K562 (cell line): ENCODE measurements at regions not wholly inside any gene's neighbourhood (a gene's known extent, or its start where the extent isn't known, plus 50 kb on each side); places are given as distances from the start of the nearest gene placed in this dataset.
A peak's percentile ranks its signal among the peaks of the same experiment; 100 is the strongest.

Source experiments
- ATAC-seq: fragments of 200-7000 bp; cut with Tn5 transposase; 3 replicates; pipeline ENCODE4 v1.9.1; 2020; ENCODE audit warnings: moderate library complexity
- BruUV-seq: library from RNA; stranded (reverse); fragments of 400-500 nt; replicated peaks from 2 replicates; lab custom pipeline; 2021; lab: Mats Ljungman, UMichigan
- CTCF ChIA-PET: fragments of 300-600 bp; formaldehyde crosslinking; extraction: SDS; loops from one replicate; lab custom pipeline; 2021; ENCODE audit warnings: low intra/inter-chr PET ratio; lab: Yijun Ruan, JAX
- POLR2A ChIA-PET: fragments of 300-600, 350-650 bp; sonication (Branson Sonifier 250); formaldehyde crosslinking; extraction: SDS; loops from one replicate; lab custom pipeline; 2021; ENCODE audit warnings: antibody characterized with exemption, inconsistent platforms; lab: Yijun Ruan, JAX
- DNase-seq, 4 experiments: peaks; one replicate each; pipeline versions ENCODE4 v3.0.0 to v3.0.0-alpha.2; 2011 to 2018; ENCODE audit warnings: low spot score in 3 of 4, mixed read lengths in 3 of 4; ENCODE audit errors: extremely low read depth in 1 of 4
- FAIRE-seq: peaks from 2 replicates; lab custom pipeline; 2011; peaks lifted over from hg19 to GRCh38; lab: Jason Lieb, UNC
- H2AFZ ChIP-seq: 2 replicates; pipeline ENCODE4 v1.6.0; 2011; ENCODE audit warnings: low read depth, low read length, control low read depth, inconsistent platforms
- H3K27ac ChIP-seq: fragments of 200-600 bp; 3 replicates; pipeline ENCODE4 v1.8.0; 2011; ENCODE audit warnings: low read depth, mild to moderate bottlenecking, control low read depth, inconsistent platforms, low read length, moderate library complexity, mixed read lengths; ENCODE audit errors: extremely low read depth
- H3K27me3 ChIP-seq, 2 experiments: fragments of 300-600 bp in 1 of 2; 2 replicates in 1 of 2; 3 replicates in 1 of 2; pipeline versions ENCODE4 v1.6.0 to v1.8.0; 2011; ENCODE audit warnings: inconsistent platforms in 2 of 2, low read length in 2 of 2, mild to moderate bottlenecking in 1 of 2, mixed read lengths in 1 of 2, moderate library complexity in 1 of 2; ENCODE audit not compliant: control insufficient read depth in 2 of 2, insufficient read depth in 2 of 2
- H3K36me3 ChIP-seq: fragments of 300-600 bp; 3 replicates; pipeline ENCODE4 v1.8.0; 2011; ENCODE audit warnings: mild to moderate bottlenecking, low read length, inconsistent platforms; ENCODE audit not compliant: control insufficient read depth, insufficient read depth
- H3K4me1 ChIP-seq, 2 experiments: fragments of 200-600 bp in 1 of 2; replicated peaks in 1 of 2; 2 replicates in 1 of 2; 3 replicates in 1 of 2; pipeline versions ENCODE4 v1.5.1 to v1.8.0; 2011; ENCODE audit warnings: inconsistent platforms in 2 of 2, low read length in 2 of 2, mild to moderate bottlenecking in 1 of 2, mixed read lengths in 1 of 2, moderate library complexity in 1 of 2; ENCODE audit not compliant: control insufficient read depth in 2 of 2, insufficient read depth in 2 of 2
- H3K4me2 ChIP-seq: 2 replicates; pipeline ENCODE4 v1.6.1; 2011; ENCODE audit warnings: low read length, control low read depth, inconsistent platforms, mixed read lengths; ENCODE audit not compliant: insufficient read depth
- H3K4me3 ChIP-seq: fragments of 200-600 bp; sonication (generic), shearing (Covaris generic); 2 replicates; pipeline ENCODE4 v1.5.1; 2016; ENCODE audit warnings: control low read depth, inconsistent platforms
- H3K79me2 ChIP-seq: fragments of 200-600 bp; 3 replicates; pipeline ENCODE4 v1.8.0; 2011; ENCODE audit warnings: low read length, inconsistent platforms; ENCODE audit not compliant: control insufficient read depth, insufficient read depth
- H3K9ac ChIP-seq, 2 experiments: 2 replicates each; pipeline versions ENCODE4 v1.6.0 to v1.6.1; 2011; ENCODE audit warnings: low read depth in 2 of 2, low read length in 2 of 2, control low read depth in 1 of 2, inconsistent platforms in 1 of 2, mild to moderate bottlenecking in 1 of 2, mixed read lengths in 1 of 2; ENCODE audit not compliant: insufficient read depth in 1 of 2
- H3K9me1 ChIP-seq: one replicate; pipeline ENCODE4 v1.6.0; 2011; ENCODE audit warnings: inconsistent platforms, mild to moderate bottlenecking, low read length, moderate library complexity; ENCODE audit not compliant: control insufficient read depth, insufficient read depth
- H3K9me3 ChIP-seq: replicated peaks from 2 replicates; pipeline ENCODE4 v1.5.1; 2011; ENCODE audit warnings: low read depth, low read length, inconsistent platforms; ENCODE audit not compliant: control insufficient read depth, insufficient read depth
- H4K20me1 ChIP-seq: replicated peaks from 2 replicates; pipeline ENCODE4 v1.6.1; 2011; ENCODE audit warnings: low read length, inconsistent platforms, mixed read lengths; ENCODE audit not compliant: control insufficient read depth, insufficient read depth
- CEBPB ChIP-seq: fragments of 450-650 bp; IDR thresholded peaks from 2 replicates; pipeline ENCODE4 v1.6.1; 2016; ENCODE audit warnings: missing genetic modification characterization, missing compliant biosample characterization
- POLR2AphosphoS5 ChIP-seq: IDR thresholded peaks from 2 replicates; pipeline ENCODE4 v1.6.1; 2011; ENCODE audit warnings: mild to moderate bottlenecking, low read depth, low read length, moderate library complexity; ENCODE audit not compliant: control insufficient read depth, insufficient read depth
- PRMT5 ChIP-seq: sonication (generic); formaldehyde crosslinking; IDR thresholded peaks from 2 replicates; pipeline ENCODE4 v1.5.0; 2020; ENCODE audit warnings: missing genetic modification reagents
- ZKSCAN1 ChIP-seq: fragments of 150-350 bp; IDR thresholded peaks from 2 replicates; pipeline ENCODE4 v1.6.1; 2016; ENCODE audit warnings: low read depth, low read length
- ZNF143 ChIP-seq: sonication (generic); formaldehyde crosslinking; IDR thresholded peaks from 2 replicates; pipeline ENCODE4 v1.9.0; 2022; ENCODE audit warnings: mild to moderate bottlenecking, missing genetic modification reagents
- ZNF184 ChIP-seq: sonication (generic); formaldehyde crosslinking; IDR thresholded peaks from 2 replicates; pipeline ENCODE4 v1.5.0; 2020; ENCODE audit warnings: missing genetic modification reagents
- ZNF445 ChIP-seq: fragments of 250-450 bp; sonication (Bioruptor Pico); IDR thresholded peaks from 2 replicates; pipeline ENCODE4 v1.4.0; 2020; ENCODE audit warnings: low read depth, mild to moderate bottlenecking, moderate library complexity
- WGBS: fragments of 100-300 bp; shearing (Covaris generic); methylation state at CpG from one replicate; pipeline ENCODE4 v1.1.6; 2016; ENCODE audit warnings: low coverage, mixed read lengths; ENCODE audit not compliant: insufficient coverage; ENCODE audit errors: missing lambda C conversion rate; 5-methylcytosine and 5-hydroxymethylcytosine counted together
- in situ Hi-C: fragments of 300-500 bp; cut with MboI; formaldehyde crosslinking; loops from 4 replicates; pipeline ENCODE4 v1.15.0; 2018; ENCODE audit warnings: inconsistent platforms, mixed read lengths
- intact Hi-C: fragments of 100-400 bp; cut with micrococcal nuclease; formaldehyde crosslinking; loops from 2 replicates; pipeline ENCODE4 v1.14.2; 2022
- TF ChIP-seq, protein P1 (sequence below): sonication (generic); formaldehyde crosslinking; IDR thresholded peaks from 2 replicates; pipeline ENCODE4 v1.8.0; 2023; ENCODE audit warnings: mild to moderate bottlenecking, missing genetic modification reagents
- TF ChIP-seq, protein P2 (sequence below): fragments of 450-650 bp; IDR thresholded peaks from 2 replicates; pipeline ENCODE4 v1.6.1; 2018; ENCODE audit not compliant: partially characterized antibody
- TF ChIP-seq, protein P3 (sequence below): fragments of 450-650 bp; IDR thresholded peaks from 2 replicates; pipeline ENCODE4 v1.6.1; 2017; ENCODE audit warnings: antibody characterized with exemption, mild to moderate bottlenecking
- TF ChIP-seq, protein P4 (sequence below), 3 experiments: IDR thresholded peaks in 2 of 3; conservative IDR thresholded peaks in 1 of 3; 2 replicates each; pipeline ENCODE4 v1.5.1; 2011 to 2012; ENCODE audit warnings: low read length in 3 of 3, mild to moderate bottlenecking in 3 of 3, control low read depth in 2 of 3, improper control_type of control experiment in 1 of 3, inconsistent platforms in 1 of 3, low read depth in 1 of 3, mixed read lengths in 1 of 3, moderate library complexity in 1 of 3; ENCODE audit not compliant: insufficient read depth in 2 of 3

DNA sequence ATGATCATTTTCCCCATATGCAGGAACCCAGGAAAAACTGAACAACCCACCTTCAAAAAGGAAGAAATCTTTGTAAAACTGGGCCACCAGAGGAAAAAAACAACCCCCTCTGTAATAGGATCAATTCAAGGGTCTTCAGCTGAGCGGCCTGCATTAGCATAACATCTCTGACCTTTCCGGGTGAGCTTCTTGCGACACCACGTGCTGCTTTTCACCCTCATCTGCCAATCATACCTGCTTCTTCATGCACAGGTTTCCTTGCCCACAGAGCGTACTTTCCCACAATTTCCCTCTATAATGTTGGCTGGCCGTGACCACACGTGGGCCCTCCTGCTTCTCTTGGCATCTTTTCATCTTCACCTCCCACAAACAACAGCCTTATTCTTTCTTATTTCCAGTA is 284.3 kb upstream of the NEBL start:
- Histone ChIP-seq H3K36me3 (no peaks in the 10 kb centered on the region), H2AFZ (peak overlapping the region; percentile 57), H3K27me3 (no peaks in the 10 kb centered on the region), H3K4me3 (no peak overlapping the region), H3K4me1 (peaks cover 6 to 44% of the 10 kb centered on the region in 2 experiments), H3K79me2 (no peaks in the 10 kb centered on the region), H3K9me1 (no peaks in the 10 kb centered on the region), H4K20me1 (no peaks in the 10 kb centered on the region), H3K9ac (no peak overlapping the region), H3K9me3 (peaks cover 12% of the 10 kb centered on the region), H3K27ac (no peak overlapping the region), H3K4me2 (no peak overlapping the region)
- WGBS, result 67% methylated on average over 7 of the region's 7 CpGs
- CTCF ChIA-PET, result no interaction called here
- in situ Hi-C loops, result no loop called here
- FAIRE-seq (no peak), ATAC-seq (no peak), DNase-seq (no peak)
- BruUV-seq, result no TSS peak
- intact Hi-C loops, result no loop called here
- POLR2A ChIA-PET, result interaction anchor here (1.3 to 1.4 kb wide), 2 partner anchors 9 to 13 kb away, joined by 3 to 5 read pairs; no protein-coding TSS in a partner anchor
- TF ChIP-seq, protein P1, sequence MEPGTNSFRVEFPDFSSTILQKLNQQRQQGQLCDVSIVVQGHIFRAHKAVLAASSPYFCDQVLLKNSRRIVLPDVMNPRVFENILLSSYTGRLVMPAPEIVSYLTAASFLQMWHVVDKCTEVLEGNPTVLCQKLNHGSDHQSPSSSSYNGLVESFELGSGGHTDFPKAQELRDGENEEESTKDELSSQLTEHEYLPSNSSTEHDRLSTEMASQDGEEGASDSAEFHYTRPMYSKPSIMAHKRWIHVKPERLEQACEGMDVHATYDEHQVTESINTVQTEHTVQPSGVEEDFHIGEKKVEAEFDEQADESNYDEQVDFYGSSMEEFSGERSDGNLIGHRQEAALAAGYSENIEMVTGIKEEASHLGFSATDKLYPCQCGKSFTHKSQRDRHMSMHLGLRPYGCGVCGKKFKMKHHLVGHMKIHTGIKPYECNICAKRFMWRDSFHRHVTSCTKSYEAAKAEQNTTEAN (CRISPR knock-in tag), result no peak
- TF ChIP-seq PRMT5 (CRISPR knock-in tag), result no peak
- no peak for TF ChIP-seq ZNF143 (CRISPR knock-in tag)
- no peak for TF ChIP-seq ZNF184 (CRISPR knock-in tag)
- no peak for TF ChIP-seq POLR2AphosphoS5
- TF ChIP-seq, protein P2, sequence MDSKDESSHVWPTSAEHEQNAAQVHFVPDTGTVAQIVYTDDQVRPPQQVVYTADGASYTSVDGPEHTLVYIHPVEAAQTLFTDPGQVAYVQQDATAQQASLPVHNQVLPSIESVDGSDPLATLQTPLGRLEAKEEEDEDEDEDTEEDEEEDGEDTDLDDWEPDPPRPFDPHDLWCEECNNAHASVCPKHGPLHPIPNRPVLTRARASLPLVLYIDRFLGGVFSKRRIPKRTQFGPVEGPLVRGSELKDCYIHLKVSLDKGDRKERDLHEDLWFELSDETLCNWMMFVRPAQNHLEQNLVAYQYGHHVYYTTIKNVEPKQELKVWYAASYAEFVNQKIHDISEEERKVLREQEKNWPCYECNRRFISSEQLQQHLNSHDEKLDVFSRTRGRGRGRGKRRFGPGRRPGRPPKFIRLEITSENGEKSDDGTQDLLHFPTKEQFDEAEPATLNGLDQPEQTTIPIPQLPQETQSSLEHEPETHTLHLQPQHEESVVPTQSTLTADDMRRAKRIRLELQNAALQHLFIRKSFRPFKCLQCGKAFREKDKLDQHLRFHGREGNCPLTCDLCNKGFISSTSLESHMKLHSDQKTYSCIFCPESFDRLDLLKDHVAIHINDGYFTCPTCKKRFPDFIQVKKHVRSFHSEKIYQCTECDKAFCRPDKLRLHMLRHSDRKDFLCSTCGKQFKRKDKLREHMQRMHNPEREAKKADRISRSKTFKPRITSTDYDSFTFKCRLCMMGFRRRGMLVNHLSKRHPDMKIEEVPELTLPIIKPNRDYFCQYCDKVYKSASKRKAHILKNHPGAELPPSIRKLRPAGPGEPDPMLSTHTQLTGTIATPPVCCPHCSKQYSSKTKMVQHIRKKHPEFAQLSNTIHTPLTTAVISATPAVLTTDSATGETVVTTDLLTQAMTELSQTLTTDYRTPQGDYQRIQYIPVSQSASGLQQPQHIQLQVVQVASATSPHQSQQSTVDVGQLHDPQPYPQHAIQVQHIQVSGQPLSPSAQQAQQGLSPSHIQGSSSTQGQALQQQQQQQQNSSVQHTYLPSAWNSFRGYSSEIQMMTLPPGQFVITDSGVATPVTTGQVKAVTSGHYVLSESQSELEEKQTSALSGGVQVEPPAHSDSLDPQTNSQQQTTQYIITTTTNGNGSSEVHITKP, result no peak
- TF ChIP-seq, protein P3, sequence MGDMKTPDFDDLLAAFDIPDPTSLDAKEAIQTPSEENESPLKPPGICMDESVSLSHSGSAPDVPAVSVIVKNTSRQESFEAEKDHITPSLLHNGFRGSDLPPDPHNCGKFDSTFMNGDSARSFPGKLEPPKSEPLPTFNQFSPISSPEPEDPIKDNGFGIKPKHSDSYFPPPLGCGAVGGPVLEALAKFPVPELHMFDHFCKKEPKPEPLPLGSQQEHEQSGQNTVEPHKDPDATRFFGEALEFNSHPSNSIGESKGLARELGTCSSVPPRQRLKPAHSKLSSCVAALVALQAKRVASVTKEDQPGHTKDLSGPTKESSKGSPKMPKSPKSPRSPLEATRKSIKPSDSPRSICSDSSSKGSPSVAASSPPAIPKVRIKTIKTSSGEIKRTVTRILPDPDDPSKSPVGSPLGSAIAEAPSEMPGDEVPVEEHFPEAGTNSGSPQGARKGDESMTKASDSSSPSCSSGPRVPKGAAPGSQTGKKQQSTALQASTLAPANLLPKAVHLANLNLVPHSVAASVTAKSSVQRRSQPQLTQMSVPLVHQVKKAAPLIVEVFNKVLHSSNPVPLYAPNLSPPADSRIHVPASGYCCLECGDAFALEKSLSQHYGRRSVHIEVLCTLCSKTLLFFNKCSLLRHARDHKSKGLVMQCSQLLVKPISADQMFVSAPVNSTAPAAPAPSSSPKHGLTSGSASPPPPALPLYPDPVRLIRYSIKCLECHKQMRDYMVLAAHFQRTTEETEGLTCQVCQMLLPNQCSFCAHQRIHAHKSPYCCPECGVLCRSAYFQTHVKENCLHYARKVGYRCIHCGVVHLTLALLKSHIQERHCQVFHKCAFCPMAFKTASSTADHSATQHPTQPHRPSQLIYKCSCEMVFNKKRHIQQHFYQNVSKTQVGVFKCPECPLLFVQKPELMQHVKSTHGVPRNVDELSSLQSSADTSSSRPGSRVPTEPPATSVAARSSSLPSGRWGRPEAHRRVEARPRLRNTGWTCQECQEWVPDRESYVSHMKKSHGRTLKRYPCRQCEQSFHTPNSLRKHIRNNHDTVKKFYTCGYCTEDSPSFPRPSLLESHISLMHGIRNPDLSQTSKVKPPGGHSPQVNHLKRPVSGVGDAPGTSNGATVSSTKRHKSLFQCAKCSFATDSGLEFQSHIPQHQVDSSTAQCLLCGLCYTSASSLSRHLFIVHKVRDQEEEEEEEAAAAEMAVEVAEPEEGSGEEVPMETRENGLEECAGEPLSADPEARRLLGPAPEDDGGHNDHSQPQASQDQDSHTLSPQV, result no peak
- TF ChIP-seq ZKSCAN1, result no peak
- TF ChIP-seq, protein P4, sequence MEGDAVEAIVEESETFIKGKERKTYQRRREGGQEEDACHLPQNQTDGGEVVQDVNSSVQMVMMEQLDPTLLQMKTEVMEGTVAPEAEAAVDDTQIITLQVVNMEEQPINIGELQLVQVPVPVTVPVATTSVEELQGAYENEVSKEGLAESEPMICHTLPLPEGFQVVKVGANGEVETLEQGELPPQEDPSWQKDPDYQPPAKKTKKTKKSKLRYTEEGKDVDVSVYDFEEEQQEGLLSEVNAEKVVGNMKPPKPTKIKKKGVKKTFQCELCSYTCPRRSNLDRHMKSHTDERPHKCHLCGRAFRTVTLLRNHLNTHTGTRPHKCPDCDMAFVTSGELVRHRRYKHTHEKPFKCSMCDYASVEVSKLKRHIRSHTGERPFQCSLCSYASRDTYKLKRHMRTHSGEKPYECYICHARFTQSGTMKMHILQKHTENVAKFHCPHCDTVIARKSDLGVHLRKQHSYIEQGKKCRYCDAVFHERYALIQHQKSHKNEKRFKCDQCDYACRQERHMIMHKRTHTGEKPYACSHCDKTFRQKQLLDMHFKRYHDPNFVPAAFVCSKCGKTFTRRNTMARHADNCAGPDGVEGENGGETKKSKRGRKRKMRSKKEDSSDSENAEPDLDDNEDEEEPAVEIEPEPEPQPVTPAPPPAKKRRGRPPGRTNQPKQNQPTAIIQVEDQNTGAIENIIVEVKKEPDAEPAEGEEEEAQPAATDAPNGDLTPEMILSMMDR (IDR thresholded peaks at IDR 0.05 in 2 of 3, conservative IDR thresholded peaks at IDR 0.05 in 1 of 3; ENCODE audit: insufficient read depth in 2 of 3, low read depth in 1 of 3, low read length in 3 of 3), result no peak
- TF ChIP-seq ZNF445 (CRISPR knock-in tag), result no peak
- peak; percentile 61 for TF ChIP-seq CEBPB
